WI38 (cell line): ENCODE measurements at regions not wholly inside any gene's neighbourhood (a gene's known extent, or its start where the extent isn't known, plus 50 kb on each side); places are given as distances from the start of the nearest gene placed in this dataset.

Experiments
- H3K4me3 ChIP-seq: 2 replicates; pipeline ENCODE4 v1.5.1; 2011; ENCODE audit warnings: low read depth, mild to moderate bottlenecking, control low read depth, low read length
- TF ChIP-seq, protein P1 (sequence below): IDR thresholded peaks from 2 replicates; pipeline ENCODE4 v1.5.1; 2012; ENCODE audit warnings: low read depth, mild to moderate bottlenecking, control low read depth, low read length

DNA sequence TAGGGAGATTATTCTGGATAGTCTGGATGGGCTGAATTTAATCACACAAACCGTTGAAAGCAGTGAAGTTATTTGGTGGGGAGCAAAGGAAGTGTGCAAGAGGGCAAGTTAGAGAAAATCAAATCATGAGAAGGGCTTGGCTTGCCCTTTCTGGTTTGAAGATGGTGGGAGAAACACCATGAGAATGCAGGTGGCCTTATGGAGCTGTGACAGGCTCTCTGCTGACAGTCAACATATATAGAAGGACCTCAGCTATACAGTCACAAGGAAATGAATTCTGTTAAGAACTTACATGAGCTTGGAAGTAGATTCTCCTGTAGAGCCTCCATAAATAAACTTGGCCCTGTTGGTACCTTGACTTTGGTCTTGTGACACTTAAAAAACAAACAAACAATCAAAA is 72.3 kb downstream of the GMNC start:
- H3K4me3 ChIP-seq = no peak overlapping the region
- TF ChIP-seq, protein P1, sequence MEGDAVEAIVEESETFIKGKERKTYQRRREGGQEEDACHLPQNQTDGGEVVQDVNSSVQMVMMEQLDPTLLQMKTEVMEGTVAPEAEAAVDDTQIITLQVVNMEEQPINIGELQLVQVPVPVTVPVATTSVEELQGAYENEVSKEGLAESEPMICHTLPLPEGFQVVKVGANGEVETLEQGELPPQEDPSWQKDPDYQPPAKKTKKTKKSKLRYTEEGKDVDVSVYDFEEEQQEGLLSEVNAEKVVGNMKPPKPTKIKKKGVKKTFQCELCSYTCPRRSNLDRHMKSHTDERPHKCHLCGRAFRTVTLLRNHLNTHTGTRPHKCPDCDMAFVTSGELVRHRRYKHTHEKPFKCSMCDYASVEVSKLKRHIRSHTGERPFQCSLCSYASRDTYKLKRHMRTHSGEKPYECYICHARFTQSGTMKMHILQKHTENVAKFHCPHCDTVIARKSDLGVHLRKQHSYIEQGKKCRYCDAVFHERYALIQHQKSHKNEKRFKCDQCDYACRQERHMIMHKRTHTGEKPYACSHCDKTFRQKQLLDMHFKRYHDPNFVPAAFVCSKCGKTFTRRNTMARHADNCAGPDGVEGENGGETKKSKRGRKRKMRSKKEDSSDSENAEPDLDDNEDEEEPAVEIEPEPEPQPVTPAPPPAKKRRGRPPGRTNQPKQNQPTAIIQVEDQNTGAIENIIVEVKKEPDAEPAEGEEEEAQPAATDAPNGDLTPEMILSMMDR = no peak

DNA sequence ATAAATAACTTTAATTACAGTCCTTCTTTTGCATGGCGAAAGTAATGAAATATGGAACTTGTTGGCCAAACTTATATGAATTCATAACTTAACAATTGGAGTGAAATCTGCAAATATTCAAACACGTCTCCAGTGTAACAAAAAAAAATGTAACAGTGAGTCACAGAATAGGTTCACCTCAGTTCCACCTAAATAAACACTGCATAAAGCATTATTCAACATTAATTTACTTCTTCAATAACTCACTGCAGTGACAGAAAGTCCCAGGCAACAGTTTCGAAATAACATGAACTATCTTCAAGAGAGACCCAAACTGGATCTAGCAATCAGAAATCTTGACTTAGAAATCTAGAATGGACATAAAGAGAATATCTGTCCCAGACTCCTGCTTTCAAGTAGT is 75.6 kb downstream of the GMNC start:
- TF ChIP-seq, protein P1 = no peak

DNA sequence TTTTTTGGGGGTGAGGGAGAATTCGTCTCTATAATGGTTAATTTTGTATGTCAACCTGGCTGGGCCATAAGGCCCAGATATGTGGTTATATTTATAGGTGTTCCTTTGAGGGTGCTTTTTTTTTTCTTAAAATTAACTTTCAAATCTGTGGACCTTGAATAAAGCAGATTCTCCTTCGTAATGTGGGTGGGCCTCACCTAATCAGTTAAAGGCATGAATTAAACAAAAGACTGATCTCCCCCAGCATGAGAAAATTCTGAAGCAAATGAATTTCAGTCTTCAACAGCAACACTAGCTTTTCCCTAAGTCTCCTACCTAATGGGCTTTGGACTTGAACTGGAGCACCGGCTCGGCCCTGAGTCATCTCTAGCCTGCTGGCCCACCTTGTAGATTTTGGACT is 77.4 kb downstream of the GMNC start:
- no peak overlapping the region for H3K4me3 ChIP-seq
- TF ChIP-seq, protein P1 = no peak

More for the DNA sequence above, 75.6 kb downstream of the GMNC start:
- no peak overlapping the region for H3K4me3 ChIP-seq

DNA sequence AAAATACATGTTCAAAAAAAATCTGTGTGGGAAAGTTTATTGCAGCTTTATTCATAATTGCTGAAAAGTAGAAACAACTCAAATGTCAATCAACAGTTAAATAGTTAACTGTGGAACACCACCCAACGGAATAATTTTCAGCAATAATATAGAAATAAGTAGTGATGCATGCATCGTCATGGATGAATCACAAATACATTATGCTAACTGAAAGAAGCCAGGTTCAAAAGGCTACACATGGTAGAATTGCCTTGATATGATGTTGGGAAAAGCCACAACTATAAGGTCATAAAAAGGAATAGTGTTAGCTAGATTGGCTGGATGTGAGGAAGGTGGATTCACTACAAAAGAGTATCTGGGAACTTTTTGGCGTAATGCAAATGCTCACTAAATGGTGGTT is 82.0 kb downstream of the GMNC start:
- H3K4me3 ChIP-seq = no peak overlapping the region
- TF ChIP-seq, protein P1 = no peak

DNA sequence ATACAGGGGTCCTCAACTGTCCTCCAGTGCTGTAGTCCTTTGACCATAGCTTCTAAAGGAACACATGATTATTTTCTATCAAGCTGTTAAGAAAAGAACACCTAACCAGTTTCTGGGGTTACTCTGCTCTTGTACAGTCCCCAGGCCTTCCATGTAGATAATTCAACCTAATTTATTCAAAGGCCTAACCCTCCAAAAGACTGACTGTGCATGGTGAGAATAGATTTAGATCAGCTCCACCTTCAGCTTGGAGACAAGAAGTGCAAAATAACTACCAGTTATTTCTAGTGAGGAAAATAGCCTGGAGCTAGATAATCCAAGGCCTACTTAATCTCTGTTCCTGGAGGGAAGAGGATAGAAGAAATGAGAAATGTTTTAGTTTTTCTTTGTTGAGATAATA is 87.9 kb downstream of the GMNC start:
- TF ChIP-seq, protein P1 = no peak
- H3K4me3 ChIP-seq = no peak overlapping the region

DNA sequence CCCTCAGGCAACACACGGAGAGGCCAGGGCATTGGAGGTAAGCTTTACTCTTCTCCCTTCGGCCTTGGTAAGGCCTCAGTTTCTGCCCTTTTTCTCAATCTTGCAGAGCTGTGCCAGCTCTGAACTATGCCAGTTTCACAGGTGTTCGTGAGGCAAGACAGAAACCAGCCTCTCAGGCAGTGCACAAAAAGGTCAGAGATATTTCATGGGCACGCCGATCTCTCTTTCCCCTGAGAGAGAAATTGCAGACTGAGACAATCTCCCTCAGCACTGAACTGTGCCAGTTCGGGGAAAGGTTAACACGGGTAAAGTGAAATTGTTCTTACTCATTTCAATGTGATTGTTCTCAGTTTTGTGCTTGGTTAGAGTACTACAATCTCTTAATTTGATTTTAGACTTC is 88.5 kb downstream of the GMNC start:
- TF ChIP-seq, protein P1 = no peak
- no peak overlapping the region for H3K4me3 ChIP-seq

DNA sequence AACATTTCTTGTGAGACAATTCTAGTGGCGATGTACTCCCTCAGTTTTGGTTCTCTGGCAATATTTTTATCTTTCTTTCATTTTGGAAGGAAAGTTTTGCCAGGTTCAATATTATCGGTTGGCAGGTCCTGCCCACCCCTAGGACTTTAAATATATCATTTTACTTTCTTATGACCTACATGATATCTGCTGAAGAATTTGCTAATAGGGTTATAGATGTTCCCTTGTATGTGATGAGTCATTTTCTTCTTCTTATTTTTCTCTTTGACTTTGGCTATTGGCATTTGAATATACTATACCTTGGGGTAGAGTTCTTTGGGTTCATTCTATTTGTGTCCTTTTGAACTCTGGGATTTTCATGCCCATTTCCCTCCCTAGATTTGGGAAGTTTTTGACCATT is 89.7 kb downstream of the GMNC start:
- TF ChIP-seq, protein P1 = no peak
- no peak overlapping the region for H3K4me3 ChIP-seq
